IMR-90 (cell line): ENCODE measurements at regions not wholly inside any gene's neighbourhood (a gene's known extent, or its start where the extent isn't known, plus 50 kb on each side); places are given as distances from the start of the nearest gene placed in this dataset.
"Not testable (repeated sequence)": the region's sequence is repeated elsewhere in the genome, so short reads cannot be mapped to it uniquely, and the experiment has no call there.

Experiments
- CTCF ChIP-seq: conservative IDR thresholded peaks from 2 replicates; pipeline ENCODE4 v1.5.1; 2012; ENCODE audit warnings: mild to moderate bottlenecking, low read depth, low read length, improper control_type of control experiment
- ELK1 ChIP-seq: fragments of 150-350 bp; IDR thresholded peaks from 2 replicates; pipeline ENCODE4 v1.6.1; 2016; ENCODE audit warnings: low read depth, mild to moderate bottlenecking, low read length, moderate library complexity, borderline replicate concordance
- RAD21 ChIP-seq: IDR thresholded peaks from 2 replicates; pipeline ENCODE4 v1.6.1; 2012; ENCODE audit warnings: low read length, improper control_type of control experiment

GRCh38 chr6:60365901-60366300, 1920.1 kb downstream of the KHDRBS2 start:
- not testable (repeated sequence) for TF ChIP-seq CTCF, RAD21, ELK1
